Bronchial epithelial cell (primary cell): ENCODE measurements at regions not wholly inside any gene's neighbourhood (a gene's known extent, or its start where the extent isn't known, plus 50 kb on each side); places are given as distances from the start of the nearest gene placed in this dataset.

Source experiments
- DNase-seq: peaks from one replicate; pipeline ENCODE4 v3.0.0-alpha.2; 2010; ENCODE audit warnings: low read depth
- FAIRE-seq: peaks from 2 replicates; lab custom pipeline; 2011; peaks lifted over from hg19 to GRCh38; lab: Jason Lieb, UNC
- H3K27me3 ChIP-seq: 2 replicates; pipeline ENCODE4 v1.5.1; 2011; ENCODE audit warnings: low read length; ENCODE audit not compliant: control insufficient read depth, insufficient read depth
- H3K36me3 ChIP-seq: 2 replicates; pipeline ENCODE4 v1.5.1; 2011; ENCODE audit warnings: low read length; ENCODE audit not compliant: control insufficient read depth, insufficient read depth
- H3K4me3 ChIP-seq: 2 replicates; pipeline ENCODE4 v1.5.1; 2011; ENCODE audit warnings: mild to moderate bottlenecking, low read depth, low read length, control low read depth
- TF ChIP-seq, protein P1 (sequence below): IDR thresholded peaks from 2 replicates; pipeline ENCODE4 v1.5.1; 2011; ENCODE audit warnings: mild to moderate bottlenecking, moderate library complexity, low read length, control low read depth, inconsistent platforms; ENCODE audit not compliant: insufficient read depth, severe bottlenecking

GRCh38 chr11:47917599-47918369 is 62.6 kb upstream of the PTPRJ start:
- no peak overlapping the region for H3K4me3 ChIP-seq
- DNase-seq, result peak; percentile 63
- H3K36me3 ChIP-seq, result no peaks in the 10 kb centered on the region
- H3K27me3 ChIP-seq, result no peaks in the 10 kb centered on the region
- FAIRE-seq, result no peak
- TF ChIP-seq, protein P1, sequence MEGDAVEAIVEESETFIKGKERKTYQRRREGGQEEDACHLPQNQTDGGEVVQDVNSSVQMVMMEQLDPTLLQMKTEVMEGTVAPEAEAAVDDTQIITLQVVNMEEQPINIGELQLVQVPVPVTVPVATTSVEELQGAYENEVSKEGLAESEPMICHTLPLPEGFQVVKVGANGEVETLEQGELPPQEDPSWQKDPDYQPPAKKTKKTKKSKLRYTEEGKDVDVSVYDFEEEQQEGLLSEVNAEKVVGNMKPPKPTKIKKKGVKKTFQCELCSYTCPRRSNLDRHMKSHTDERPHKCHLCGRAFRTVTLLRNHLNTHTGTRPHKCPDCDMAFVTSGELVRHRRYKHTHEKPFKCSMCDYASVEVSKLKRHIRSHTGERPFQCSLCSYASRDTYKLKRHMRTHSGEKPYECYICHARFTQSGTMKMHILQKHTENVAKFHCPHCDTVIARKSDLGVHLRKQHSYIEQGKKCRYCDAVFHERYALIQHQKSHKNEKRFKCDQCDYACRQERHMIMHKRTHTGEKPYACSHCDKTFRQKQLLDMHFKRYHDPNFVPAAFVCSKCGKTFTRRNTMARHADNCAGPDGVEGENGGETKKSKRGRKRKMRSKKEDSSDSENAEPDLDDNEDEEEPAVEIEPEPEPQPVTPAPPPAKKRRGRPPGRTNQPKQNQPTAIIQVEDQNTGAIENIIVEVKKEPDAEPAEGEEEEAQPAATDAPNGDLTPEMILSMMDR, result no peak

- Histone ChIP-seq H3K27me3 (no peaks in the 10 kb centered on the region), H3K36me3 (no peaks in the 10 kb centered on the region), H3K4me3 (no peak overlapping the region)
- FAIRE-seq, result no peak
- DNase-seq, result no peak
- TF ChIP-seq, protein P1, result no peak
Measured at GRCh38 chr11:47916361-47916841, 64.0 kb upstream of the PTPRJ start.

DNA sequence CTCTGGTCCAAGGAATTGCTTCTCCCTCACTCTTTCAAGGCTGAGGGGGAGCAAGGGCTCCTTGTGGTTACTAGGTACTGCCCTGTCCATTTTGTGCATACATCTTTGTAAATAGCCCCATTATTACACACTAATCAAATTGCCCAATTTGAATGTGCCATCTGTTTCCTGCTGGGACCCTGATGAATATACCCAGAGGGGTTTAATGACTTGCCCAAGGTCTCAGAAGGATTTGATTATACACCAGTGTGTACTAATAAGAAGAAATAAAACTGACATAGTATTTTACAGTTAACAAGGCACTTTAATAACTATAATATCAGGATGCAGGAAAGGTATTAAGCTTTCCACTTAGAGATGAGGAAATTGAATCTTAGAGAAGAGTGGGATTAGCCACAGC is 64.6 kb upstream of the PTPRJ start:
- no peak overlapping the region for H3K4me3 ChIP-seq
- TF ChIP-seq, protein P1, result no peak
- no peak for DNase-seq
- H3K36me3 ChIP-seq, result no peaks in the 10 kb centered on the region
- FAIRE-seq, result no peak
- H3K27me3 ChIP-seq, result no peaks in the 10 kb centered on the region

DNA sequence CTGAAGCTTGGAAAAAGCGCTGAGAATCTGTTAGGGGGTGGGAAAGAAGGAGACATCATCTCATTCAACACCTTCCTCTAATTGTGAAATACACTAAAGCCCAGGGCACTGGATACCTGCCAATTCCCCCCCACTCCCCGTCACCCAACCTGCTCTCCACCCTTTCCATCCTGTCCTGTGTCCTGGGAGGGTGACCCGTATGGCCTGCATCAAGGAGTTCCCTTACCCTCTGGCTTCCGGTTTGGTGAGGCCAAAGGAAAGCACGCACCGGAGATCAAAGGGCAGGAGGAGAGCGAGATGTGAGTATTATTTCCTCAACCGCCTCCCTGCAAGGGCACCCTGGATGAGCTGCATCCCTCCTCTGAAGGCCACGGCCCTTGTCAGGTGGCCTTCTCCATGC is 65.0 kb upstream of the PTPRJ start:
- Histone ChIP-seq H3K36me3 (no peaks in the 10 kb centered on the region), H3K27me3 (no peaks in the 10 kb centered on the region), H3K4me3 (no peak overlapping the region)
- DNase-seq (no peak), FAIRE-seq (no peak)
- TF ChIP-seq, protein P1, result no peak

- no peak for FAIRE-seq
- H3K4me3 ChIP-seq, result no peak overlapping the region
- H3K27me3 ChIP-seq, result no peaks in the 10 kb centered on the region
- no peaks in the 10 kb centered on the region for H3K36me3 ChIP-seq
- TF ChIP-seq, protein P1, result no peak
- no peak for DNase-seq
Measured at GRCh38 chr11:47914743-47915142, 65.6 kb upstream of the PTPRJ start.
